Esophagus squamous epithelium (tissue), 5 donors: ENCODE measurements at regions not wholly inside any gene's neighbourhood (a gene's known extent, or its start where the extent isn't known, plus 50 kb on each side); places are given as distances from the start of the nearest gene placed in this dataset.

Source experiments
- DNase-seq: peaks from one replicate; lab custom pipeline; 2025; lab: John Stamatoyannopoulos, UW
- H3K27ac ChIP-seq, 4 donors: fragments of 200-600 bp; sonication (generic); one replicate each; pipeline ENCODE4 v1.5.1; 2016 to 2019; ENCODE audit warnings: mild to moderate bottlenecking in 1 of 4
- H3K27me3 ChIP-seq, 4 donors: fragments of 200-600 bp; sonication (generic); 1 replicate in 3 of 4; 2 replicates in 1 of 4; pipeline versions ENCODE4 v1.5.1 to v1.6.0; 2017 to 2021; ENCODE audit warnings: antibody characterized with exemption in 1 of 4
- H3K36me3 ChIP-seq, 3 donors: fragments of 200-600 bp; sonication (generic); one replicate each; pipeline ENCODE4 v1.5.1; 2016 to 2019
- H3K4me1 ChIP-seq, 3 donors: fragments of 200-600 bp; sonication (generic); one replicate each; pipeline ENCODE4 v1.5.1; 2017 to 2019
- H3K4me3 ChIP-seq, 4 donors: fragments of 200-600 bp; sonication (generic); 1 replicate in 3 of 4; 2 replicates in 1 of 4; pipeline ENCODE4 v1.5.1; 2016 to 2019; ENCODE audit warnings: mild to moderate bottlenecking in 2 of 4, moderate library complexity in 1 of 4
- H3K9me3 ChIP-seq, 3 donors: fragments of 200-600 bp; sonication (generic); one replicate each; pipeline ENCODE4 v1.5.1; 2016 to 2019
- POLR2A ChIP-seq, 4 donors: fragments of 450-650 bp; IDR thresholded peaks; one replicate each; pipeline ENCODE4 v1.6.1; 2017; ENCODE audit warnings: antibody characterized with exemption in 4 of 4, mild to moderate bottlenecking in 4 of 4, moderate library complexity in 3 of 4
- WGBS, 2 donors: methylation state at CpG; one replicate each; pipeline ENCODE4 v1.1.5; 2018; 5-methylcytosine and 5-hydroxymethylcytosine counted together
- intact Hi-C: fragments of 100-400 bp; cut with DNase I; formaldehyde crosslinking; loops from one replicate; pipeline ENCODE4 v1.15.0; 2022
- TF ChIP-seq, protein P1 (sequence below), 6 experiments: fragments of 450-650 bp in 4 of 6; fragments of 200-600 bp in 2 of 6; sonication (generic) in 2 of 6; IDR thresholded peaks; one replicate each; pipeline ENCODE4 v1.5.1; 2016 to 2019; ENCODE audit warnings: antibody characterized with exemption in 6 of 6, mild to moderate bottlenecking in 4 of 6, moderate library complexity in 4 of 6
- donor health status: DM: yes; HTN: yes; CAD: no.

- DNase-seq, result no peak
- H3K27ac ChIP-seq, result no peak overlapping the region
- no peak overlapping the region for H3K4me3 ChIP-seq
- H3K36me3 ChIP-seq, result no peaks in the 10 kb centered on the region
- H3K9me3 ChIP-seq, result no peaks in the 10 kb centered on the region
- intact Hi-C loops, result no loop called here
- TF ChIP-seq, protein P1, sequence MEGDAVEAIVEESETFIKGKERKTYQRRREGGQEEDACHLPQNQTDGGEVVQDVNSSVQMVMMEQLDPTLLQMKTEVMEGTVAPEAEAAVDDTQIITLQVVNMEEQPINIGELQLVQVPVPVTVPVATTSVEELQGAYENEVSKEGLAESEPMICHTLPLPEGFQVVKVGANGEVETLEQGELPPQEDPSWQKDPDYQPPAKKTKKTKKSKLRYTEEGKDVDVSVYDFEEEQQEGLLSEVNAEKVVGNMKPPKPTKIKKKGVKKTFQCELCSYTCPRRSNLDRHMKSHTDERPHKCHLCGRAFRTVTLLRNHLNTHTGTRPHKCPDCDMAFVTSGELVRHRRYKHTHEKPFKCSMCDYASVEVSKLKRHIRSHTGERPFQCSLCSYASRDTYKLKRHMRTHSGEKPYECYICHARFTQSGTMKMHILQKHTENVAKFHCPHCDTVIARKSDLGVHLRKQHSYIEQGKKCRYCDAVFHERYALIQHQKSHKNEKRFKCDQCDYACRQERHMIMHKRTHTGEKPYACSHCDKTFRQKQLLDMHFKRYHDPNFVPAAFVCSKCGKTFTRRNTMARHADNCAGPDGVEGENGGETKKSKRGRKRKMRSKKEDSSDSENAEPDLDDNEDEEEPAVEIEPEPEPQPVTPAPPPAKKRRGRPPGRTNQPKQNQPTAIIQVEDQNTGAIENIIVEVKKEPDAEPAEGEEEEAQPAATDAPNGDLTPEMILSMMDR (IDR thresholded peaks at IDR 0.05), result peak in 1 of 6 experiments; percentile 6
- TF ChIP-seq POLR2A (IDR thresholded peaks at IDR 0.05), result no peak
- H3K27me3 ChIP-seq, result peaks cover 0 to 8% (median 0%) of the 10 kb centered on the region in 4 donors
- WGBS, 2 donors, result 52% methylated on average over 4 of the region's 4 CpGs
- H3K4me1 ChIP-seq, result peaks cover 6 to 42% (median 12%) of the 10 kb centered on the region in 3 donors
These were observed 248.9 kb downstream of the PIK3R1 start for GRCh38 chr5:68464424-68464823.

DNA sequence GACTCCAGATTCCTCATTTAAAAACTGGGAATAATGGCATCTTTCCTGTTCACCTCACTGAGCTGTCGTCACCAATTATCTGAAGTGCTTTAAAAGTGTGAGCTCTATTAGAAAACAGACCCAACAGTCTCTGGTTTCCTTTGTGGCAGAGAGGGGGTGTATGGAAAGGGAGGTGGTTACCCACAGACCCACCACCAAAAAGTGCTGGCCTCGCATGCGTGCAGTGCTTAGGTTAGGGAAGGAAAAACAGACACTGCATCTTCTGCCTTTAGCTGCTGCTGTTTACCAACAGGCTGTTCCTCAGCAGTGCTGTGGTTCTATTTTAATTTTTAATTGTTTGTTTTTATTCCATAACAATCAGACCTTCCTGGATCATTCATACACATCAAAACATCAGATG lies 249.6 kb downstream of the PIK3R1 start:
- peaks cover 0 to 8% (median 0%) of the 10 kb centered on the region in 4 donors for H3K27me3 ChIP-seq
- H3K4me3 ChIP-seq, result no peak overlapping the region
- TF ChIP-seq, protein P1 (IDR thresholded peaks at IDR 0.05), result no peak
- TF ChIP-seq POLR2A (IDR thresholded peaks at IDR 0.05), result no peak
- no peaks in the 10 kb centered on the region for H3K36me3 ChIP-seq
- H3K9me3 ChIP-seq, result no peaks in the 10 kb centered on the region
- intact Hi-C loops, result no loop called here
- 89% methylated on average over 3 of the region's 3 CpGs for WGBS, 2 donors
- peaks cover 6 to 35% (median 9%) of the 10 kb centered on the region in 3 donors for H3K4me1 ChIP-seq
- no peak overlapping the region for H3K27ac ChIP-seq
- DNase-seq, result no peak

GRCh38 chr5:68465934-68466551 lies 250.5 kb downstream of the PIK3R1 start:
- intact Hi-C loops, result no loop called here
- 78 to 80% methylated on average over 6 of the region's 6 CpGs for WGBS, 2 donors
- no peak for DNase-seq

DNA sequence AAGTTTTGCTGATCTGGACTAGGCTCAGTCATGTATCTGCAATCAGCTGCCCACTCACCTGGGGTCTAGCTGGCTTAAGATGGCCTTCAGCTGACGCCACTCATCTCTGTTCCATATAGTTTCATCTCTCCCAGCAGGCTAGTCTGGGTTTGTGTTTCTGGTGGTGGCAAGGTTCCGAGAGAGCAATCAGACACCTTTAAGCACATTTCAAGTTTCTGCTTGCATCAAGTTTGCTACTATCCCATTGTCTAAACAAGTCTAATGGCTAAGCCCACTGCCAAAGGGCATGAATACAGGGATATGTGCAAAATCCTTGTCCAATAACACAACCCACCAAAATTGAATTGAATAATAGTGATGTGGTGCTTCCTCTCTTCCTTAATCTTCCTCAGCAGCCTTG lies 251.7 kb downstream of the PIK3R1 start:
- H3K4me1 ChIP-seq, result peaks cover 6 to 31% (median 9%) of the 10 kb centered on the region in 3 donors
- WGBS, 2 donors, result 35 to 66% methylated on average over 2 of the region's 2 CpGs
- no peaks in the 10 kb centered on the region for H3K9me3 ChIP-seq
- TF ChIP-seq POLR2A (IDR thresholded peaks at IDR 0.05), result no peak
- TF ChIP-seq, protein P1 (IDR thresholded peaks at IDR 0.05), result no peak
- peak overlapping the region in 2 of 4 donors; percentile 45 to 56 for H3K27ac ChIP-seq
- peaks cover 0 to 8% (median 0%) of the 10 kb centered on the region in 4 donors for H3K27me3 ChIP-seq
- no peaks in the 10 kb centered on the region for H3K36me3 ChIP-seq
- DNase-seq, result no peak
- H3K4me3 ChIP-seq, result no peak overlapping the region
- intact Hi-C loops, result no loop called here

More at GRCh38 chr5:68465934-68466551, 250.5 kb downstream of the PIK3R1 start:
- peaks cover 6 to 31% (median 9%) of the 10 kb centered on the region in 3 donors for H3K4me1 ChIP-seq
- H3K36me3 ChIP-seq, result no peaks in the 10 kb centered on the region
- H3K27ac ChIP-seq, result peak overlapping the region in 1 of 4 donors; percentile 56
- TF ChIP-seq POLR2A (IDR thresholded peaks at IDR 0.05), result no peak
- TF ChIP-seq, protein P1 (IDR thresholded peaks at IDR 0.05), result no peak
- peaks cover 0 to 8% (median 0%) of the 10 kb centered on the region in 4 donors for H3K27me3 ChIP-seq
- no peak overlapping the region for H3K4me3 ChIP-seq
- no peaks in the 10 kb centered on the region for H3K9me3 ChIP-seq

DNA sequence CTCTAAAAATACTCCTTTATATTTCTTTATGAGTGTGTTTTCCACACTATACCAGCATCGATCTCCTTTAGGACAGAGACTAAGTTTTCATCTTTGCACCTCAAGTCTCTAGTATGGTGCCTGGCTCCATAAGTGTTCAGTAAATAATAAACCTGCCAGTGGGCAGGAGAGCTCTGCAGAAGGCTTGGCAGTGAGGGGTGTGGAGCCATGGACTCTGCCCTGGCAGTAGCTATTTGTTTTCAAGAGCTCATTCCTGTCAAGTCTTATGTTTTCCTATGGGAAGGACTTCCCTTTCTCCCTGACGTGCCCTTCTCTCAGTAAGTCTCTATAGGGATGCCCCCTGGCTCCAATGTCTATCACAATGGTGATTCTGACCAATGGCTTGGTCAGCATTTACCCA lies 252.2 kb downstream of the PIK3R1 start:
- 64 to 72% methylated on average over 2 of the region's 2 CpGs for WGBS, 2 donors
- intact Hi-C loops, result no loop called here

More for the DNA sequence above, 252.2 kb downstream of the PIK3R1 start:
- H3K27me3 ChIP-seq, result peaks cover 0 to 8% (median 0%) of the 10 kb centered on the region in 4 donors
- no peak for TF ChIP-seq POLR2A (IDR thresholded peaks at IDR 0.05)
- TF ChIP-seq, protein P1 (IDR thresholded peaks at IDR 0.05), result no peak
- no peak for DNase-seq
- H3K4me1 ChIP-seq, result peaks cover 6 to 31% (median 9%) of the 10 kb centered on the region in 3 donors
- H3K36me3 ChIP-seq, result no peaks in the 10 kb centered on the region
- H3K4me3 ChIP-seq, result no peak overlapping the region
- H3K9me3 ChIP-seq, result no peaks in the 10 kb centered on the region
- H3K27ac ChIP-seq, result peak overlapping the region in 1 of 4 donors; percentile 15
